Astrocyte (in vitro differentiated cells and primary cell): ENCODE measurements at regions not wholly inside any gene's neighbourhood (a gene's known extent, or its start where the extent isn't known, plus 50 kb on each side); places are given as distances from the start of the nearest gene placed in this dataset.

ENCODE experiments used
- CTCF ChIP-seq: IDR thresholded peaks from 2 replicates; pipeline ENCODE4 v1.5.1; 2011; ENCODE audit warnings: low read depth, mild to moderate bottlenecking, inconsistent platforms, low read length, moderate library complexity; ENCODE audit not compliant: insufficient read depth
- EZH2 ChIP-seq: IDR thresholded peaks from 2 replicates; pipeline ENCODE4 v1.6.1; 2012; ENCODE audit warnings: mild to moderate bottlenecking, low read length, inconsistent platforms; ENCODE audit not compliant: insufficient read depth

- TF ChIP-seq CTCF (no peak), EZH2 (no peak)
Observed at GRCh38 chr4:116636917-116637316, 448.5 kb downstream of the TRAM1L1 start.
